ENCODE measurements at regions not wholly inside any gene's neighbourhood (a gene's known extent, or its start where the extent isn't known, plus 50 kb on each side); places are given as distances from the start of the nearest gene placed in this dataset.

- Histone ChIP-seq H3K79me2 (ENCODE audit: control insufficient read depth in 1 of 2, insufficient read depth in 2 of 2, low read length in 2 of 2) (no peaks in the 10 kb centered on the region), H3K9ac (replicated peaks in 1 of 4; ENCODE audit: extremely low read depth in 1 of 4, low read depth in 3 of 4, low read length in 3 of 4) (no peak overlapping the region), H3K27me3 (replicated peaks in 1 of 4; ENCODE audit: control insufficient read depth in 3 of 4, extremely low read depth in 1 of 4, insufficient read depth in 3 of 4, low read length in 3 of 4) (no peaks in the 10 kb centered on the region), H3K56ac (replicated peaks; ENCODE audit: insufficient read length, low read depth, low read length) (no peak overlapping the region), H4K8ac (ENCODE audit: extremely low read depth, insufficient read depth, low read length) (no peak overlapping the region), H3K23ac (ENCODE audit: insufficient read length) (no peak overlapping the region), H2BK5ac (ENCODE audit: low read depth, low read length) (no peak overlapping the region), H3K4me3 (ENCODE audit: extremely low read depth in 1 of 4, insufficient read depth in 2 of 4, low read depth in 3 of 4, low read length in 4 of 4) (no peak overlapping the region), H2AFZ (ENCODE audit: low read length) (no peak overlapping the region), H3K4ac (replicated peaks; ENCODE audit: insufficient read length, low read depth, low read length) (no peak overlapping the region), H3K36me3 (ENCODE audit: control insufficient read depth in 2 of 4, insufficient read depth in 4 of 4, low read length in 3 of 4) (no peaks in the 10 kb centered on the region), H3K27ac (ENCODE audit: low read depth, low read length) (no peak overlapping the region), H2BK12ac (ENCODE audit: low read depth, low read length) (no peak overlapping the region), H4K20me1 (replicated peaks in 1 of 2; ENCODE audit: control insufficient read depth in 1 of 2, insufficient read depth in 2 of 2, low read length in 2 of 2) (no peaks in the 10 kb centered on the region), H2AK5ac (ENCODE audit: low read depth, low read length) (no peak overlapping the region), H2BK20ac (ENCODE audit: low read length) (no peak overlapping the region), H4K5ac (ENCODE audit: insufficient read length, low read depth, low read length) (no peak overlapping the region), H3K9me3 (ENCODE audit: insufficient read depth in 2 of 2, low read depth in 1 of 2, low read length in 1 of 2) (no peaks in the 10 kb centered on the region), H3K14ac (ENCODE audit: insufficient read length) (no peak overlapping the region), H3K79me1 (ENCODE audit: low read depth, low read length) (no peaks in the 10 kb centered on the region), H3K18ac (ENCODE audit: extremely low read depth, low read length) (no peak overlapping the region), H3K4me1 (replicated peaks in 1 of 4; ENCODE audit: control insufficient read depth in 3 of 4, insufficient read depth in 4 of 4, low read length in 3 of 4) (no peaks in the 10 kb centered on the region; a peak in 1 of 7 replicates), H4K91ac (replicated peaks; ENCODE audit: insufficient read length, low read length) (no peak overlapping the region), H2BK120ac (replicated peaks; ENCODE audit: low read depth, low read length) (no peak overlapping the region), H3K4me2 (ENCODE audit: insufficient read depth in 1 of 2, low read depth in 2 of 2, low read length in 2 of 2) (no peak overlapping the region), H2BK15ac (ENCODE audit: low read length) (no peak overlapping the region), H3K23me2 (ENCODE audit: low read depth, low read length) (no peaks in the 10 kb centered on the region)
- FAIRE-seq (no peak), DNase-seq (ENCODE audit: low read depth in 1 of 2, low spot score in 2 of 2) (no peak)
- TF ChIP-seq TCF12 (IDR thresholded peaks at IDR 0.05; ENCODE audit: low read depth, low read length): no peak
- no peak for TF ChIP-seq CEBPB (IDR thresholded peaks at IDR 0.05; ENCODE audit: low read depth, low read length)
- no peak for TF ChIP-seq KDM4A (IDR thresholded peaks at IDR 0.05; ENCODE audit: low read depth, low read length, severe bottlenecking)
- TF ChIP-seq EGR1 (IDR thresholded peaks at IDR 0.05; ENCODE audit: borderline replicate concordance, low read depth, low read length): no peak
- no peak for TF ChIP-seq TAF1 (IDR thresholded peaks at IDR 0.05; ENCODE audit: low read depth, low read length)
- no peak for TF ChIP-seq SIN3A (conservative IDR thresholded peaks at IDR 0.05 in 1 of 2, IDR thresholded peaks at IDR 0.05 in 1 of 2; ENCODE audit: low read depth in 1 of 2, low read length in 2 of 2)
- TF ChIP-seq BACH1 (IDR thresholded peaks at IDR 0.05; ENCODE audit: low read length): no peak
- TF ChIP-seq RXRA (IDR thresholded peaks at IDR 0.05; ENCODE audit: insufficient read depth, low read depth, low read length): no peak
- no peak for TF ChIP-seq SP1 (IDR thresholded peaks at IDR 0.05; ENCODE audit: low read depth, low read length)
- TF ChIP-seq RAD21 (IDR thresholded peaks at IDR 0.05 in 1 of 2, conservative IDR thresholded peaks at IDR 0.05 in 1 of 2; ENCODE audit: low read depth in 2 of 2, low read length in 2 of 2): no peak
- TF ChIP-seq EZH2 (IDR thresholded peaks at IDR 0.05; ENCODE audit: low read depth, low read length, severe bottlenecking): no peak
- CTCF ChIA-PET (ENCODE audit: partially characterized antibody): no interaction called here
- WGBS, 2 experiments (ENCODE audit: extremely low coverage in 1 of 2, insufficient coverage in 1 of 2, insufficient read length in 1 of 2, insufficient replicate concordance in 2 of 2, low coverage in 1 of 2, low lambda C conversion rate in 2 of 2, missing lambda C conversion rate in 1 of 2): 90% methylated on average over 5 of the region's 5 CpGs; no CpG with 5 or more reads in 1 of the 2 experiments
- POLR2A ChIA-PET (ENCODE audit: partially characterized antibody): no interaction called here
Observed at GRCh38 chr3:107990926-107991325, 99.9 kb downstream of the CD47 start.
